D721Med (cell line): ENCODE measurements at regions not wholly inside any gene's neighbourhood (a gene's known extent, or its start where the extent isn't known, plus 50 kb on each side); places are given as distances from the start of the nearest gene placed in this dataset.
"Not testable (repeated sequence)": the region's sequence is repeated elsewhere in the genome, so short reads cannot be mapped to it uniquely, and the experiment has no call there.

Source experiments
- DNase-seq: peaks from one replicate; pipeline ENCODE4 v3.0.0; 2011; ENCODE audit warnings: low spot score; ENCODE audit not compliant: insufficient read length
- FAIRE-seq: peaks from 2 replicates; lab custom pipeline; 2011; peaks lifted over from hg19 to GRCh38; lab: Jason Lieb, UNC
- TF ChIP-seq, protein P1 (sequence below): IDR thresholded peaks from 2 replicates; pipeline ENCODE4 v1.5.1; 2012; ENCODE audit warnings: mild to moderate bottlenecking, control low read depth; ENCODE audit not compliant: insufficient read depth; ENCODE audit errors: missing control alignments

DNA sequence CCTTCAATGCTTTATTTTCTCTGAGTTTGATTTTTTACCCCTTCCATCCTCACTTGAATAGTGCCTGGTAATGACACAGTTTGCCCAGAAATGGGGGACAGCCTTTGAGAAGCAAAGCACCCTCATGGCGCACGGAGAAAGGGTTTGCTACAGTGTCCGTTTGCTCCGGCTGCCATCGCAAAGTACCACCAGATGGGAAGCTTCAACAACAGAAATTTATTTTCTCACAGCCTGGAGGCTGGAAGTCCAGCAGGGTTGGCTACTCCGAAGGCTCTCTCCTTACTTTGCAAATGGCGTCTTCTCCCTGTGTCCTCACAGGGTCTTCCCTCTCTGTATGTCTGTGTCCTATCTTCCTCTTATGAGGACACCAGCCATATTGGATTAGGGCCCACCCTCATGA lies 327.7 kb upstream of the KAZN start:
- no peak for FAIRE-seq
- no peak for DNase-seq
- TF ChIP-seq, protein P1, sequence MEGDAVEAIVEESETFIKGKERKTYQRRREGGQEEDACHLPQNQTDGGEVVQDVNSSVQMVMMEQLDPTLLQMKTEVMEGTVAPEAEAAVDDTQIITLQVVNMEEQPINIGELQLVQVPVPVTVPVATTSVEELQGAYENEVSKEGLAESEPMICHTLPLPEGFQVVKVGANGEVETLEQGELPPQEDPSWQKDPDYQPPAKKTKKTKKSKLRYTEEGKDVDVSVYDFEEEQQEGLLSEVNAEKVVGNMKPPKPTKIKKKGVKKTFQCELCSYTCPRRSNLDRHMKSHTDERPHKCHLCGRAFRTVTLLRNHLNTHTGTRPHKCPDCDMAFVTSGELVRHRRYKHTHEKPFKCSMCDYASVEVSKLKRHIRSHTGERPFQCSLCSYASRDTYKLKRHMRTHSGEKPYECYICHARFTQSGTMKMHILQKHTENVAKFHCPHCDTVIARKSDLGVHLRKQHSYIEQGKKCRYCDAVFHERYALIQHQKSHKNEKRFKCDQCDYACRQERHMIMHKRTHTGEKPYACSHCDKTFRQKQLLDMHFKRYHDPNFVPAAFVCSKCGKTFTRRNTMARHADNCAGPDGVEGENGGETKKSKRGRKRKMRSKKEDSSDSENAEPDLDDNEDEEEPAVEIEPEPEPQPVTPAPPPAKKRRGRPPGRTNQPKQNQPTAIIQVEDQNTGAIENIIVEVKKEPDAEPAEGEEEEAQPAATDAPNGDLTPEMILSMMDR = no peak

DNA sequence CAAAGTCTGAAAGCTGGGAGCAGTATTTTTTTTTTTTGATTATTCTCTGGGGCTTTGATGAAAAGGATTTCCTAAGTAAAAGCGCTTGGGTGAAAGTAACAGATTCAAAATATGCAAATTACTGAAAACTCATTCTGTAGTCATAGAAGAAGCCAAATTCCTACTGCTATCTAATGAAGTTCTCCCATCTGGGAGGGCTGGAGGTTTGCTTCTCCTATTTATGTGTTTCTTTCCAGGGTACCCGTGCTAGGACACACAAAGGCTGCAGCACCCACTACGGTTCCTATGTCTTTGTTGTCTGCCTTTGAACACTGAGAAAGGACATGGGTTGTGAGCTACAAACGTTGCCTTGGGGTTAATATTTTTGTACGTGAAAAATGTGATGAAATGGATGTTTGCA lies 324.7 kb upstream of the KAZN start:
- no peak for FAIRE-seq
- TF ChIP-seq, protein P1 = no peak
- no peak for DNase-seq

DNA sequence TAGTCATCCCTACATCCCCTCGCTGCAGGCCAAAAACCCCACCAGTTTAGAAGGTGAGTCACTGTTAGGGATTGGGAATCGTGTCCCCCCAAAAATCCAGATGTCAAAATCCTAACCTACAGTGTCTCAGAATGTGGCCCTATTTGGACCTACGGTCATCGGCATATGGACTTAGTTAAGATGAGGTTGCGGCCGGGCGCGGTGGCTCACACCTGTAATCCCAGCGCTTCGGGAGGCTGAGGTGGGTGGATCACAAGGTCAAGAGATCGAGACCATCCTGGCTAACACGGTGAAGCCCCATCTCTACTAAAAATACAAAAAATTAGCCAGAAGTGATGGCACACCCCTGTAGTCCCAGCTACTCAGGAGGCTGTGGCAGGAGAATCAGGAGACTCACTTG lies 318.6 kb upstream of the KAZN start:
- FAIRE-seq, DNase-seq: not testable (repeated sequence)

DNA sequence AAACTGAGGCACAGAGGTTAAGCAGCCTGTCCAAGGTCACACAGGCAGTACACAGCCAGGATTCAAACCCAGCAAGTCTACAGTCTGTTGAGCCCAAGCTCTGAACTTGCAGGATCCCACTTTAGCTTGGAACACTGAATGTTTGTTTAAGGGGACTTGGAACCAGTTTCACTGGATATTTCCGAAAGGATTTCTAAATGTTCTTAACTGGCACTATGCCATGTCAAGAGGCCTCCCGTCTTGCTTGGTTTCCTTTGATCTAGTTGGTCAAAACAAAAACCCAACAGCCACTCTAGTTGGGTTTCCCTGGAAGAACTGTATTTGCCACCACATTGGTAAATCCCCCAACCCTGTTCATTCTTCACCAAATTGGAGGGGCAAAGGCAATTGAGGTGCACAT lies 317.6 kb upstream of the KAZN start:
- FAIRE-seq (no peak), DNase-seq (no peak)
- TF ChIP-seq, protein P1 = no peak

DNA sequence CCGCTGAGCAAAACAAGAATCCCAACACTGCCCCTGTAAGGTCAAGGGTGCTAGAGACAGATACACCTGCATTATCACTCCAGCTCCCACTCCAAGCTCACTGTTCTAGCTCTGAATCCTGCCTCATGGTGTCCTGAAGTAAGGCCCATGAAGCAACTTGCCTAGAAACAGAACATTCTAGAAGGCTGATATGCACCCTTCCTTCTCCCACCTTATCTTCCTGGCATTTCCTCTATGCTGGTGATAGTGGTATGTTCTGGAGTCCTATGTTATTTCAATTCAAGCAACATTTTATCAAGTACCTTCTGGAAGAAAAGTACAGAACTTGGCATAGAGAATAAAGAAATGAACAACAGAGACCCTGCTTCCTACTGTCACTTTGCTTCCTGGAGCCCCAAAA lies 317.1 kb upstream of the KAZN start:
- FAIRE-seq = no peak
- TF ChIP-seq, protein P1 = no peak
- DNase-seq = no peak

DNA sequence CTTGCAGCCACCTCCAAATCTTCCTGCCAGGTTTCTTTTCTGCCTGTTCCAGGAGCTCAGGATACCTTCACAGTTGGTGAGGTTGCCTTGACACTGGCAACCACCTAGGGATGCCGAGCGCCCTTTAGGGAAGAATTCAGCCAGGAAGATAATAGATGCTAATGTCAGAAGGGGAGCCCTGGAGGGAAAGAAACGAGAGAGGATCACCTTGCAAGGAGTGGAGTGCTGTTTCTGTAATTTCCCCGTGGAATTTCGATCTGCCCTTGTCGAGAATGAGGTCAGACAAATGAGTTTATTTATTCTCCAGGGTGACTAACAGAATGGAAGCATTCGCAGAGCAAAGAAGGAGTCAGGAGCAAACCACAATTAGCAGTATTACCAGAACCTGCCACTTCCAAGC lies 315.8 kb upstream of the KAZN start:
- DNase-seq (no peak), FAIRE-seq (no peak)
- TF ChIP-seq, protein P1 = no peak

DNA sequence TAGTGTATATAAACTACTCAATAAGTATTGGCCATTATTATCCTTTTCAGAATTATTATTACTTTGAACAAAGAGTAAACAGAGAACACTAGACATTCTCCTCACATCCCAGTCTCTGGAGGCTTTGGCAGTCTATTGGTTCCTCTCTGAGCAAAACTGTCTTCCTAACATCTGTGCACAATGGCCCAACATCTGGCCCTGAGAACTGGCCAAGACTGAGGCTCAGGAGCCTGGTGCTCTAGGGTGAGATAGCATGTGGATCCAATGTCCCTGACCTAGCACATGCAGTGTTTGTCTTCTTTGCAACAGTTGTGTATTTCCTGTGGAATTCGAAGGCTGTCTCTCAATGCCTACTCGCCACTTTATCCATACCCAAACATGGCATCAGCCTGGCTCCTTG lies 313.2 kb upstream of the KAZN start:
- no peak for DNase-seq
- TF ChIP-seq, protein P1 = no peak
- no peak for FAIRE-seq

DNA sequence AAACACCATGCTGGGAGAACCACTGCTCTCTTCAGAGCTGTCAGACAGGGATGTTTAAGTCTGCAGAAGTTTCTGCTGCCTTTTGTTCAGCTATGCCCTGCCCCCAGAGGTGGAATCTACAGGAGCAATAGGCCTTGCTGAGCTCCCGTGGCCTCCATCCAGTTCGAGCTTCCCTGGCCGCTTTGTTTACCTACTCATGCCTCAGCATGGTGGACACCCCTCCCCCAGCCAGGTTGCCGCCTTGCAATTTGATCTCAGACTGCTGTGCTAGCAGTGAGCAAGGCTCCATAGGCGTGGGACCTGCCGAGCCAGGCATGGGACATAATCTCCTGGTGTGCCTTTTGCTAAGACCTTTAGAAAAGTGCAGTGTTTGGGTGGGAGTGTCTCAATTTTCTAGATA lies 307.3 kb upstream of the KAZN start:
- DNase-seq, FAIRE-seq: not testable (repeated sequence)
